NCI-H146 treated with DMSO at 0.1 percent for 48 hours (cell line): ENCODE measurements at regions not wholly inside any gene's neighbourhood (a gene's known extent, or its start where the extent isn't known, plus 50 kb on each side); places are given as distances from the start of the nearest gene placed in this dataset.
A peak's percentile ranks its signal among the peaks of the same experiment; 100 is the strongest.

ENCODE experiments used
- DNase-seq: peaks from one replicate; lab custom pipeline; 2025; ENCODE audit not compliant: unreplicated experiment; lab: John Stamatoyannopoulos, UW

DNA sequence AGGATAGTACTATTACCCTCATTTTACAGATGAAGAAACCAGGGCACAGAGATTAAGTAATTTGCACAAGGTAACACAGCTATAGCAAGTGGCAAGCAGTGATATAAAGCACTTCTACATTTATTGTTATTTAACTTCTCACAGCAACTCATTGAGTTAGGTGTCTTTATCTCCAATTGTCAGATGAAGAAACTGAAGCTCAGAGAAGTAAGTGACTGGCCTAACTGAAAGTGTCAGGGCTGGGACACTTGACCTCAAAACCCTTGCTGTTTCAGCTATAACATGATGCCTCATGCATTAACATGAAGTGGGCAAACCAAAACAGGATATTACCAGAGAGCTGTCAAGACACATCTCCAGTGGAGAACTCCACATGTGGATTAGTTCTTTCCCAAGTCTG lies 65.8 kb upstream of the LEKR1 start:
- no peak for DNase-seq

DNA sequence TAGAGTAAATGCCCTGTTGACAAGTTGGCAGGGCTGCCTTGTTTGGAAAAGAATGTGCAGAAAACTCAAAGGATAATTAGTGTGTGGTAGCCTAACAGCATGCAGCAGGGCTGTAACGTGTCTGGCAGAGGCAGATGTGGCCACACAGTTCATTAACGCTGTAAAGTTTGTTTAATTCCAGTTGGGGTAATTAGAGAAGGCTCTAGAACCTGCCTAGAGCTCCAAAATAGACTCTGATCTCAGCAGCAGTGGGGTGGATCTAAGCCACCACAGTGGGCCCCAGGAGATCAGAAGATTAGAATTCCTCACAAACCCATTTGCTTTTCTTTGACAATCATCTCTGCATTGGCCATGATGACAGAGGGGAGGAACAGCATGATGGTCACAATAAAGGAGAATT lies 65.1 kb upstream of the LEKR1 start:
- DNase-seq: peak; percentile 36

DNA sequence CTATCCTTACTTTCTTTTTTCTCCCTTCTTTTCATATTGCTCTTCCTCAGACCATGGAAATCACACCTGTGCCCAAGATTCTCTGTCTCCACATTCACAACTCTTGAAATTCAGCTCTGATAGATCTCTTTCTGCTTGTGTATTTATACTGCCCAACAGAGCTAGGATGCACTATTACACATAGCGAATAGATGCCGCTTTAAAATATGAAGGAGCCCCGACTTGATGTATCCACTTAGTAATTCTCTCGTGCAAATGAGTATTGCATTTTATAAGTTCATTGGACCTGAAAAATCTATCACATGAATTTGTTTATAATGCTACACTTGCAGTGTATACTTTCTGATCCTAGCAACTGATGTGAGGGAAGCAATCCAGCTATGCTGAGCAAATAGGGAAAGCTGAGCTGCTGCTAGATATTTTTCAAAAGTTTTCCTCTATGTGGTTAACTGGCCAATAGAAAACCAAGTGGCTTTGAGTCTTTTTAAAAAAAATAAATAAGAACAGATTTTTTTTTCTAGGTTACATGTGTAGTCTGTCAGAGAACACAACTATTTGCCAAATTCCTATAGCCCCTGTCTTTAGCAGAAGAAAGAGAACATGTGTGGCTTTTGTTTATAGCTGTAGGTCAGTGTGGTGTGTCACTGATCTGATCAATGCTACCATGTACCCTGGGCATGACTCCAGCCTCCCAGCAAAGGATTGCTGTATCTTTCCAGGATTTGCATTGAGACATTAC lies 64.3 kb upstream of the LEKR1 start:
- no peak for DNase-seq

DNA sequence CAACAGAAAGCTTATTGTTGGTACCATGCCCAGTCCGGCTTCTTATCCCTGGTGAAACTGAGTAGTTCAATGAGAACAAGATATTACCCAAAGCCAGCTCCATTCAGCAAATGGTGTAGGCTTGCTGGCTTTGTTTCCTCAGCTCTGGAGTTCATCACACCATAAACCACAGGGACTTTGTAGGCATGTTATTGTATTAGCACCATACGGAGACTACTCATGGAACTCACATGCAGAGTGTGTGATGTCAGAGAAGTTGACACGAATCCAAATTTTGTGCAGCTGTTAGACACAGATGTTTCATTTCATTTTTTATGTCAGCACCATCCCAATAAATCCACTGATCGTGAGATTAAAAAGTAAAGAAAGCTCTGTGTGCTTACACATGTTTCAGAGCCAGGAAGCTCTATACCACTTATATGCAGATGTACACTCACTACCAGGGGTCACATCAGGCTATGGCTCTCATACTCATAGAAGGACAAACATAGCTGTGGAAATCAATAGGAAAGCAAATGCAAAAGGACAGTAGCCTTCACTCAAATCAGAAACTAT lies 63.4 kb upstream of the LEKR1 start:
- no peak for DNase-seq

DNA sequence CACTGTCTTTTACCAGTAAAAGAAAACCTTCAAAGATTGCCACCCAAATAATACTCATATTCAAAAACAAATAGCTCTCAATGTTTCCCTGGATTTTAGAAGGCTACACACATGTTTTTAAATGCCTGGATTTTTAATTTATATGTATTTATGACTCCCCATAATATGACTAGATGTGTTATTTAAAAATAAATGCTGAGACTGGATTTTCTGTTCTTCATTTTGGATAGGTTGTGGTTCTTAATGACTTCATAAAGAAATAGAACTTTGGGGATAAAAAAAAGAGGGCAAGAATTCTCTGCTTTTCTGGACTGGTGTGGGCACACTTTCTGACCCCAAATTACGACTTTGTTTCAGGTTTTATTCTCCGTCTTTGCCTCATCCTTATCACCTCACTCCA lies 62.8 kb upstream of the LEKR1 start:
- DNase-seq: no peak

DNA sequence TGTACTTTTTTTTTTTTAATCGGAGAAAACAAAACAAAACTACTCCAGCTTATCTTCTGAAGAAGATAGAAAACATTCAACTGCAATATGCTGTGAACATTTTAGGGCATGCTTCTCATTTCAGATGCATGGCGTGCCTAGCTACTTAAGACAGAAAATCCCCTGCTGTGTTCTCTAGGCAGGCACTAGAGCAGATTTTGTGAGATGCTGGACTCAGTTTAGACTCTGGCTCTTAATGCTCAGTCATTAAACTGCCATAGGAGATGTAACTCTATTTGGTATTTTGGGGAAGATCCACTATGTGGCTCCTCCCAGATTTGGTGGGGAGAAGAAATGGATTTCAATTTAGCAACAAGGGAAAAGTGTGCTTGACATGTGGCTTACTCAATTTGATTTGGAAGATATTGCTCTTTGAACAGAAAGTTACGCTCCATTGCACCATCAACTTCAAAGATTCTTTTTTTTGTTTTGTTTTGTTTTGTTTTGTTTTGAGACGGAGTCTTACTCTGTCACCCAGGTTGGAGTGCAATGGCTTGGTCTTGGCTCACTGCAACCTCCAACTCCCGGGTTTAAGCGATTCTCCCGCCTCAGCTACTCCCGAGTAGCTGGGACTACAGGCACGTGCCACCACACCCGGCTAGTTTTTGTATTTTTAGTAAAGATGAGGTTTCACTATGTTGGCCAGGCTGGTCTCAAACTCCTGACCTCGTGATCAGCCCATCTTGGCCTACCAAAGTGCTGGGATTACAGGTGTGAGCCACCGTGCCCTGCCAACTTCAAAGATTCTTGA lies 62.0 kb upstream of the LEKR1 start:
- no peak for DNase-seq

DNA sequence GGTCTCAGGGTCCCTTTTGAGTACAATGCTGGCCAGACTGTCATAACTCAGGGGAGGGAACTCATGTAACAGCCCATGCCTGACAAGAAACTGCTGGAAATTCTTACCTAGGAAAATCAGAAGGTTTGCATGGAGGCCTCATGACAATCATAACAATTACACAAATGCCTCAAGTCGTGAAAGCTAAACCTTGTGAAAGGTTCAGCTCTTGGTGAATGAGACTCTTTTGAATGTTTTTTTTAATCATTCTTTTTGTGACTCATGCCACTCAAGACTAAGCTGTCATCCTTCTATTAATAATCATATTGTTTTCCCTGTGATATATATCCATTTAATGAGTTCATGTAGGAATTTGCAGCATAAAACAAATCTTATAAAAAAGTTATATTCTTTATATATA lies 61.4 kb upstream of the LEKR1 start:
- no peak for DNase-seq

DNA sequence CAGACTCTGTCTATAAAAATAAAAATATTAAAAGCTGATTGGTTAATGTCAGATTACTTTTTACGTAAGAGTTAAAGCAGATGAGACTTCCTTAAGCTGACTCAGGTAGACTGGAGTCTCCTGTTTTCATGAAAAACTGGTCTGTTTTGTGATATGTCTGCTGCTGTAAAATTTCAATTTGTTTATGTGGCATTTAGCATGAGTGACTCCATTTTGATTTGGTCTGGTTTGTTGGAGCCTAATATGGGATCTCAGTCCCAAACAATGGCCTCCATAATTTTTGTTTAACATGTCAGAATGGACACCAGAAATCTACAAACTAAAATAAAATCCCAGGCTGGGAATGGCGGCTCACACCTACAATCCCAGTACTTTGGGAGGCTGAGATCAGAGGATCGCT lies 57.8 kb upstream of the LEKR1 start:
- no peak for DNase-seq

DNA sequence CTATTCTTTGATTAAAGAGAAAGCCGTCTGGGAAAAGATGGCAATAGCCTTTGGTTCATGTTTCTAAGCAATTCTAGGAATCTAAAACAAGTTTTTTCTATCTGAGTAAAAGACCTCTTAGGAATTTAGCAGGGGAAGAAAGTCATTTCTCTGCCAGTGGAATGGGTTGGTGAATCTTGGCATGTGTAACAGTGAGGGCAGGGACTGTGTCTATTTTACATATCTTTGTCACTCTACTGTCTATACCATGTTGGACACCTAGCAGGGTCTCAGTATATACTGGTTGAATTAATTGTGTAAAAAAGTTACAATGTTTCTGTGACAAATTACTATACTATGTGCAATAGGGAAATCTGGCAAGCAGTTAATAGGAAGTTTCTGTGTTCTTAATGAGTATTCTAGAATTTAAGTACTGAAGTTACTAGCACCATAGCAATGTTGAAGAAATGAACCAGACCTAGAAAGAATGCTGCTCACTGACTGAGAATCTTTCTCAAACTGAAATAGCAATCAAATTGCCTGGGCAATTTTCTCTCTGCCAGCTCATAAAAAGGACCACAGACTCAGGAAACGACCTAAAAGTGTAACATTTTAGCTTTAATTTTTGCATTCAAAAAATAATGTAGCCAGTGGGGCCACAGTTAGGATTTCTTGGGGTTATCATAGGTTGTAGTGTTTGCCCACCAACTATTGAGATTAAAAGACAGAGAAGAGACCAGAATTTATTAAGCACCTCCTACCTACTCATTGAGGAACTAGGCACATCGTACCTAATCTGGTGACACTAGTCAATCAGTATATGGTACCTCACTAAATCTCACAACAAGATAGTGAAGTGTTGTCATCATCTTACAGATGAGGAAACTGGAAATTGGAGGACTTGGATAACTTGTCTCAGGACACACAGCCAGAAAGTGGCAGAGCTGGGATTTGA lies 56.2 kb upstream of the LEKR1 start:
- DNase-seq: no peak

DNA sequence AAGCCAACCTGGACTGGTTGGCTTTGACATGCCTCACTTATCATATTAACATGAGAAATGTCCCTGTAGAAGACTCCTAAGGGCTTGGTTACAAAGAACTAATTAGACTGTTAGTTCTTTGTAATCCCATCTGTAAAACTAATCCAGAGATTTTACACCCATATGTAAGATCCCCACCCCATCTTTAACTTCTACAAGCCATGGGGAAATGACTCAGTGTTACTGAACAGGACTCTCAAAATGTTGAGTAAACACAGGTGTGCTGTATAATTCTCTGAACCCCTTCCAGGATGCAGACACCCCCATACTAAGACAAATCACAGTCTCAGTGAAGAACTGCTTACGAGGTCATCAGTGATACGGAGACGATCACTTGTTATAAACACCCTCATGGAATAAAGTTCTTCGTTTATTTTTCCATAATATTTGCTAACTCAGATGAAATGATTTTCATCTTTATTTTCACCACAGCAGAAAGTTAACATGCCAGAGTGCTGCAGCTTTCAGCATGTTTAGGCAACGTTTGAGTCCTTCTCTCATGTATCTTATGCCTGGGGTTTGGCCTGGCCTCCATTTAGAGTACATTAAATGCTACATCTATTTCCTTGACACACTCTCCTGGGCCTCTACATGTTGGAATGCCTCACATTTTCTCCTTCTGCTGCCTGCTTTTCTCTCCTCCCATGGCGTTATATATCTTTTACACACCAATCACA lies 55.3 kb upstream of the LEKR1 start:
- DNase-seq: no peak

DNA sequence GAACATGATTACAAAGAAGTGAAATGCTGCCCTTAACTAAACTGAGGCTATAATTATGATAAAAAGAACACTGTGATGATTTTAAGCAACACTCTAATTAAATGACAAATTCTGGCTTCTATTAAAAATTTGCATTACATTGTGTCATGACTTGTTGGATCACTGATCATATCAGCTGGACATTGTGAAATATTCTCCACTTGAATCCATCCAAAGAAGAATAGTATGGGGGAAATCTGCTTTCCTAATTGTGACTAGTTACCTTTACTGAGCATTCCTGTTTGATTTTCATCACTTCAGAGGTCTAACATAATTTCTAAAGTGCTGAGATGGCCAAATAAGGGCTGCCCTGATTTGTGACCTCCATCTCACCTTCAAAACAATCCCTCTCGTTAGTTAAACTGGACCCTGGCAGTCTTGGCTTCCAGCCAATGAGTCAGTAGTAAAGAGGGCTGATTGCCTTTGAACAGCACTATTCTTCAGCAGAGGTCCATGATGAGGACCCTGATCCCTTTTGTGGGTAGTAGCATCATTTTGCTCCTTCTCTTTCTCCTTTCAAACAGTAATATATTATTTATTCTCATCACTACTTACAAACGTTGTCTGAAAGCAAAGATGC lies 53.5 kb upstream of the LEKR1 start:
- no peak for DNase-seq

DNA sequence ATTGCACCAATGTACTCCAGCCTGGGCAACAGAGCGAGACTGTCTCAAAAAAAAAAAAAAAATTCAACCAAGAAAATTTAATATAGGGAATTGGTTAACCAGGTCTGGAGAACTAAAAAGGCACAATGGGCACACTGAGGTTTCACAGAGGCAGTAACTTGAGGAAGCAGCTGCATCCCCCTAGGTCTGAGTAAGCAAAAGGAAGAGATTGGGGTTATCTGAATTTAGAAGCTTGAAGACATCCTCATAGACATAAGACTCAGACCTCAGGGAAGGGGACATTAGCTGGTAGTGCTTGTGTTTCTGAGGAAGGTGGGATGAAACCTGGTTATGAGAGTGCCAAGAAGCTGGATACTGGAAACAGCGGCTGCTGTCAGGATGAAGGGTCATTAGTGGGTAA lies 50.1 kb upstream of the LEKR1 start:
- no peak for DNase-seq
